ENCODE measurements at regions not wholly inside any gene's neighbourhood (a gene's known extent, or its start where the extent isn't known, plus 50 kb on each side); places are given as distances from the start of the nearest gene placed in this dataset.

DNA sequence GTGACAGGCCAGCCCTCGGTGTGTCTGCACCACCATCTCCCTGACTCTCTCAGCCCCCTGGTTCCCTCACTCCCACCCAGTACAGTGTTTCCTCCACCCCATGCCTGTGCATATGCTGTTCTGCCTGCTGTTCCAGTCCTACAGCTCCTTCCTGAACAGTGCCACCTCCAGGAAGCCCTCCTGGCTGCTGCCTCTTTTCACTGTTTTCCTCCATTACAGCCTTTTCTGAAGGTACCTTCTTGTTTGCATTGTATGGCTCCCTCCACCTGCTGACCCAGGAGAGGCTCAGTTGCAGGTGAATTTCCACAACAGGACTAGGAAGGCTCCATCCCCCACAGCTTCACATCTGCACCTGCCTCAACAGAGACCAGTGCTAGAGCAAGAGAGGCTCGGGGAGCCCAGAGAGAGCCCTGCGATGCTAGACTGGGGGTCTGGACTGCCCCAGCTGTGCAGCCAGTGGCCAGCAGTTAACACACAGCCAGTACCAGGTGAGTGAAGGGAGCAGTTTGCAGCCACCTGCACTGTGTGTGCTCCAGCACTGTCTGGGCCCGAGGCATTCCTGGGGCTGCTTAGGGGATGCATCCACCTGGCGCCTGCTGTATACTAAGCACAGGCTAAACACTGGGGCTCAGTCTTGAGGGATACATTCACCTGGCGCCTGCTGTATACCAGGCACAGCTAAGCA lies 92.0 kb downstream of the ADRA2C start:
- H3F3A ChIP-seq (ENCODE audit: insufficient read depth, low read depth): no peaks in the 10 kb centered on the region
- H2AFZ ChIP-seq: no peak overlapping the region
- H3K4me3 ChIP-seq: no peak overlapping the region
- no TSS peak for BruUV-seq (replicated peaks)
- no peaks in the 10 kb centered on the region for H3K4me1 ChIP-seq (replicated peaks; ENCODE audit: insufficient read depth)
- no peak overlapping the region for H3K27ac ChIP-seq
- no peak for TF ChIP-seq EZH2 (IDR thresholded peaks at IDR 0.05; ENCODE audit: low read depth)
- TF ChIP-seq, protein P1, sequence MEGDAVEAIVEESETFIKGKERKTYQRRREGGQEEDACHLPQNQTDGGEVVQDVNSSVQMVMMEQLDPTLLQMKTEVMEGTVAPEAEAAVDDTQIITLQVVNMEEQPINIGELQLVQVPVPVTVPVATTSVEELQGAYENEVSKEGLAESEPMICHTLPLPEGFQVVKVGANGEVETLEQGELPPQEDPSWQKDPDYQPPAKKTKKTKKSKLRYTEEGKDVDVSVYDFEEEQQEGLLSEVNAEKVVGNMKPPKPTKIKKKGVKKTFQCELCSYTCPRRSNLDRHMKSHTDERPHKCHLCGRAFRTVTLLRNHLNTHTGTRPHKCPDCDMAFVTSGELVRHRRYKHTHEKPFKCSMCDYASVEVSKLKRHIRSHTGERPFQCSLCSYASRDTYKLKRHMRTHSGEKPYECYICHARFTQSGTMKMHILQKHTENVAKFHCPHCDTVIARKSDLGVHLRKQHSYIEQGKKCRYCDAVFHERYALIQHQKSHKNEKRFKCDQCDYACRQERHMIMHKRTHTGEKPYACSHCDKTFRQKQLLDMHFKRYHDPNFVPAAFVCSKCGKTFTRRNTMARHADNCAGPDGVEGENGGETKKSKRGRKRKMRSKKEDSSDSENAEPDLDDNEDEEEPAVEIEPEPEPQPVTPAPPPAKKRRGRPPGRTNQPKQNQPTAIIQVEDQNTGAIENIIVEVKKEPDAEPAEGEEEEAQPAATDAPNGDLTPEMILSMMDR (conservative IDR thresholded peaks at IDR 0.05): no peak
- H4K20me1 ChIP-seq (ENCODE audit: insufficient read depth): no peaks in the 10 kb centered on the region
- no peak for DNase-seq
- no peaks in the 10 kb centered on the region for H3K9me3 ChIP-seq (ENCODE audit: insufficient read depth, low read depth)
- ChIA-PET POLR2A (ENCODE audit: unreplicated experiment) (interaction anchor here (0.6 kb wide), 1 partner anchor 267 kb away, joined by 9 read pairs; no protein-coding TSS in a partner anchor), CTCF (no interaction called here)
- H3K27me3 ChIP-seq (ENCODE audit: insufficient read depth, low read depth): peaks cover 91% of the 10 kb centered on the region
- H3K36me3 ChIP-seq (ENCODE audit: low read depth): no peaks in the 10 kb centered on the region
- no peaks in the 10 kb centered on the region for H3K79me2 ChIP-seq (ENCODE audit: low read depth)
- H3K4me2 ChIP-seq: no peak overlapping the region
- no peaks in the 10 kb centered on the region for H3K9me2 ChIP-seq (ENCODE audit: insufficient read depth)
- intact Hi-C loops (cut with micrococcal nuclease; ENCODE audit: unreplicated experiment): no loop called here

DNA sequence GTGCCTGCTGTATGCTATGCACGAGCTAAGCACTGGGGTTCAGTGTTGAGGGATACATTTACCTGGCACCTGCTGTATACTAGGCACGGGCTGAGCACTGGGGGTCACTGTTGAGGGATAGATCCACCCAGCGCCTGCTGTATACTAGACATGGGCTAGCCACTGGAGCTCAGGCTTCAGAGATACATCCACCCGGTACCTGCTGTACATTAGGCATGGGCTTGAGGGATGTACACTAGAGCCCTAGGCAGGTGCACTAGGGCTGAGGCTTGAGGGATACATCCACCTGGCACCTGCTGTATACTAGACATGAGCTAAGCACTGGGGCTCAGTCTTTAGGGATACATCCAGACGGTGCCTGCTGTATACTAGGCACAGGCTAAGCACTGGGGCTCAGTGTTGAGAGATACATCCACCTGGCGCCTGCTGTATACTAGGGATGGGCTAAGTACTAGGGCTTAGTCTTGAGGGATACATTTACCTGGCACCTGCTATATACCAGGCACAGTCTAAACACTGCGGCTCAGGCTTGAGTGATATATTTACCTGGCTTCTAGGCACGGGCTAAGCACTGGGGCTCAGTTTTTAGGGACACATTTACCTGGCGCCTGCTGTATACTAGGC lies 92.7 kb downstream of the ADRA2C start:
- H3K27me3 ChIP-seq (ENCODE audit: insufficient read depth, low read depth): peaks cover 91% of the 10 kb centered on the region
- no peak overlapping the region for H3K4me2 ChIP-seq
- DNase-seq: no peak
- no peak overlapping the region for H3K27ac ChIP-seq
- no peaks in the 10 kb centered on the region for H3K9me3 ChIP-seq (ENCODE audit: insufficient read depth, low read depth)
- H3K36me3 ChIP-seq (ENCODE audit: low read depth): no peaks in the 10 kb centered on the region
- no peaks in the 10 kb centered on the region for H3K9me2 ChIP-seq (ENCODE audit: insufficient read depth)
- no peak overlapping the region for H3K4me3 ChIP-seq
- no TSS peak for BruUV-seq (replicated peaks)
- intact Hi-C loops (cut with micrococcal nuclease; ENCODE audit: unreplicated experiment): no loop called here
- POLR2A ChIA-PET (ENCODE audit: unreplicated experiment): interaction anchor here (0.6 kb wide), 1 partner anchor 268 kb away, joined by 9 read pairs; no protein-coding TSS in a partner anchor
- TF ChIP-seq, protein P1 (conservative IDR thresholded peaks at IDR 0.05): no peak
- no peak for TF ChIP-seq EZH2 (IDR thresholded peaks at IDR 0.05; ENCODE audit: low read depth)
- H3K79me2 ChIP-seq (ENCODE audit: low read depth): no peaks in the 10 kb centered on the region
- no peaks in the 10 kb centered on the region for H3K4me1 ChIP-seq (replicated peaks; ENCODE audit: insufficient read depth)
- no peaks in the 10 kb centered on the region for H3F3A ChIP-seq (ENCODE audit: insufficient read depth, low read depth)
- no peaks in the 10 kb centered on the region for H4K20me1 ChIP-seq (ENCODE audit: insufficient read depth)
- H2AFZ ChIP-seq: no peak overlapping the region
- CTCF ChIA-PET: no interaction called here

DNA sequence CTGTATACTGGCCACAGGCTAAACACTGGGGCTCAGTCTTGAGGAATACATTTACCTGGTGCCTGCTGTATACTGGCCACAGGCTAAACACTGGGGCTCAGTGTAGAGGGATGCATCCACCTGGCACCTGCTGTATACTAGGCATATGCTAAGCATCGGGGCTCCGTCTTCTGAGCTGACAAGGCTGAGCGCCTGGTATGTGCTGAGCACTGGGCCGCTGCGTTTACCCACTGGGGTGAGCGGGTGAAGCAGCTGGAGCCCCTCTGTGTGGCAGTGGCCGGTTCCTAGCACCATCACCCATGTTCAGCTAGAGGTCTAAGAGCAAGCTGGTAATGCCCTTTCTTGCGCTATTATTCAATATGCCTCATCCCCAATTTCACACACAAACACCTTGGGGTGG lies 93.4 kb downstream of the ADRA2C start:
- Histone ChIP-seq H3K9me2 (ENCODE audit: insufficient read depth) (no peaks in the 10 kb centered on the region), H3F3A (ENCODE audit: insufficient read depth, low read depth) (no peaks in the 10 kb centered on the region), H4K20me1 (ENCODE audit: insufficient read depth) (no peaks in the 10 kb centered on the region), H3K27ac (no peak overlapping the region), H3K9me3 (ENCODE audit: insufficient read depth, low read depth) (no peaks in the 10 kb centered on the region), H3K27me3 (ENCODE audit: insufficient read depth, low read depth) (peaks cover 91% of the 10 kb centered on the region), H2AFZ (no peak overlapping the region), H3K36me3 (ENCODE audit: low read depth) (no peaks in the 10 kb centered on the region), H3K4me1 (replicated peaks; ENCODE audit: insufficient read depth) (no peaks in the 10 kb centered on the region), H3K4me2 (no peak overlapping the region), H3K4me3 (no peak overlapping the region), H3K79me2 (ENCODE audit: low read depth) (no peaks in the 10 kb centered on the region)
- ChIA-PET CTCF (no interaction called here), POLR2A (ENCODE audit: unreplicated experiment) (no interaction called here)
- no peak for DNase-seq
- TF ChIP-seq, protein P1 (conservative IDR thresholded peaks at IDR 0.05): no peak
- no peak for TF ChIP-seq EZH2 (IDR thresholded peaks at IDR 0.05; ENCODE audit: low read depth)
- BruUV-seq (replicated peaks): no TSS peak
- intact Hi-C loops (cut with micrococcal nuclease; ENCODE audit: unreplicated experiment): no loop called here

Measured in PC-9 (cell line).